HL-60 (cell line): ENCODE measurements at regions not wholly inside any gene's neighbourhood (a gene's known extent, or its start where the extent isn't known, plus 50 kb on each side); places are given as distances from the start of the nearest gene placed in this dataset.

ENCODE experiments used
- DNase-seq, 2 experiments: peaks; one replicate each; pipeline ENCODE4 v3.0.0-alpha.2; 2010 to 2020; ENCODE audit warnings: low read depth in 1 of 2, low spot score in 1 of 2
- H3K27ac ChIP-seq: fragments of 250-450 bp; sonication (Bioruptor Pico); replicated peaks from 2 replicates; pipeline ENCODE4 v1.5.1; 2020; ENCODE audit warnings: mild to moderate bottlenecking, moderate library complexity
- H3K27me3 ChIP-seq: fragments of 250-450 bp; sonication (Bioruptor Pico); 2 replicates; pipeline ENCODE4 v1.5.1; 2021; ENCODE audit warnings: mild to moderate bottlenecking, moderate library complexity; ENCODE audit not compliant: insufficient read depth, poor library complexity, severe bottlenecking
- H3K4me3 ChIP-seq: replicated peaks from 2 replicates; pipeline ENCODE4 v1.5.1; 2011; ENCODE audit warnings: mild to moderate bottlenecking, control low read depth, low read length; ENCODE audit not compliant: insufficient read depth
- GABPA ChIP-seq: IDR thresholded peaks from 2 replicates; pipeline ENCODE4 v1.6.1; 2012; ENCODE audit warnings: low read depth
- POLR2AphosphoS5 ChIP-seq: IDR thresholded peaks from 2 replicates; pipeline ENCODE4 v1.6.1; 2012; ENCODE audit warnings: low read depth
- REST ChIP-seq: IDR thresholded peaks from 2 replicates; pipeline ENCODE4 v1.6.1; 2012; ENCODE audit warnings: low read depth; ENCODE audit not compliant: insufficient replicate concordance
- SPI1 ChIP-seq: IDR thresholded peaks from 2 replicates; pipeline ENCODE4 v1.6.1; 2012; ENCODE audit warnings: low read depth, mild to moderate bottlenecking, borderline replicate concordance
- TF ChIP-seq, protein P1 (sequence below): IDR thresholded peaks from one replicate; pipeline ENCODE4 v1.5.1; 2011; ENCODE audit warnings: low read length, control low read depth, inconsistent platforms; ENCODE audit not compliant: insufficient read depth

- TF ChIP-seq POLR2AphosphoS5 (no peak), SPI1 (no peak), GABPA (no peak), REST (no peak)
- TF ChIP-seq, protein P1, sequence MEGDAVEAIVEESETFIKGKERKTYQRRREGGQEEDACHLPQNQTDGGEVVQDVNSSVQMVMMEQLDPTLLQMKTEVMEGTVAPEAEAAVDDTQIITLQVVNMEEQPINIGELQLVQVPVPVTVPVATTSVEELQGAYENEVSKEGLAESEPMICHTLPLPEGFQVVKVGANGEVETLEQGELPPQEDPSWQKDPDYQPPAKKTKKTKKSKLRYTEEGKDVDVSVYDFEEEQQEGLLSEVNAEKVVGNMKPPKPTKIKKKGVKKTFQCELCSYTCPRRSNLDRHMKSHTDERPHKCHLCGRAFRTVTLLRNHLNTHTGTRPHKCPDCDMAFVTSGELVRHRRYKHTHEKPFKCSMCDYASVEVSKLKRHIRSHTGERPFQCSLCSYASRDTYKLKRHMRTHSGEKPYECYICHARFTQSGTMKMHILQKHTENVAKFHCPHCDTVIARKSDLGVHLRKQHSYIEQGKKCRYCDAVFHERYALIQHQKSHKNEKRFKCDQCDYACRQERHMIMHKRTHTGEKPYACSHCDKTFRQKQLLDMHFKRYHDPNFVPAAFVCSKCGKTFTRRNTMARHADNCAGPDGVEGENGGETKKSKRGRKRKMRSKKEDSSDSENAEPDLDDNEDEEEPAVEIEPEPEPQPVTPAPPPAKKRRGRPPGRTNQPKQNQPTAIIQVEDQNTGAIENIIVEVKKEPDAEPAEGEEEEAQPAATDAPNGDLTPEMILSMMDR: no peak
- no peak overlapping the region for H3K27ac ChIP-seq
- no peak for DNase-seq
- H3K4me3 ChIP-seq: no peak overlapping the region
- no peaks in the 10 kb centered on the region for H3K27me3 ChIP-seq
These were observed 286.5 kb upstream of the MGAT5 start for GRCh38 chr2:133967326-133967725.

DNA sequence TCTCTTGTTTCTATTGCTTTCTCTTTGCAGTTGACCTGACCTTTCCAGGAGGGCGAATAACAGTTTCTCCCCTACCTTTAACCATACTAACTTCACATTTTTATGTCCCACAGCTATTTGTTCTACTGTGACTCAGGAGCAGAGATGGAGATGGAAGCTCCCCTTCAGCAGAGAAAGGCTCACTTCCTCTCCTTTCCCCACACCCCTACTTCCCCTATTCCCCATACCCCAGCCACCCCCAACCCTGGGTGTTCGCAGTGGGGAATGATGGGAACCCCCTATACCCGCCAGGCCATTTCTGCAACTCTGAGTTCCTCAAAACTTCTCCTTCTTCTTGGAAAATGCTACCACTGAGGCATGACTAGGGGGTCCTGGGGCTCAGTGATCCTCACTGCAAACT is 285.4 kb upstream of the MGAT5 start:
- TF ChIP-seq, protein P1: no peak
- peak; percentile 71 for TF ChIP-seq SPI1
- Histone ChIP-seq H3K27ac (no peak overlapping the region), H3K4me3 (no peak overlapping the region), H3K27me3 (no peaks in the 10 kb centered on the region)
- peak in 1 of 2 experiments; percentile 24 for DNase-seq

GRCh38 chr2:133970641-133971040 is 283.2 kb upstream of the MGAT5 start:
- TF ChIP-seq POLR2AphosphoS5 (no peak), SPI1 (no peak), GABPA (no peak), REST (no peak)
- TF ChIP-seq, protein P1: no peak
- Histone ChIP-seq H3K4me3 (no peak overlapping the region), H3K27me3 (no peaks in the 10 kb centered on the region), H3K27ac (no peak overlapping the region)
- DNase-seq: no peak

- H3K4me3 ChIP-seq: no peak overlapping the region
- TF ChIP-seq POLR2AphosphoS5 (no peak), REST (no peak), GABPA (no peak), SPI1 (no peak)
- TF ChIP-seq, protein P1: no peak
- no peak overlapping the region for H3K27ac ChIP-seq
- H3K27me3 ChIP-seq: no peaks in the 10 kb centered on the region
- DNase-seq: no peak
These were observed 281.6 kb upstream of the MGAT5 start for GRCh38 chr2:133972297-133972696.
